Mucosa of stomach (tissue), 1 donor: ENCODE measurements at regions not wholly inside any gene's neighbourhood (a gene's known extent, or its start where the extent isn't known, plus 50 kb on each side); places are given as distances from the start of the nearest gene placed in this dataset.

Source experiments
- H3K27me3 ChIP-seq: one replicate; pipeline ENCODE4 v1.7.0; 2013; ENCODE audit warnings: mild to moderate bottlenecking, low read length; ENCODE audit not compliant: control insufficient read depth, insufficient read depth
- H3K36me3 ChIP-seq: one replicate; pipeline ENCODE4 v1.7.0; 2013; ENCODE audit warnings: low read length; ENCODE audit not compliant: control insufficient read depth, insufficient read depth
- H3K4me1 ChIP-seq: one replicate; pipeline ENCODE4 v1.7.0; 2013; ENCODE audit warnings: mild to moderate bottlenecking, low read length; ENCODE audit not compliant: control insufficient read depth, insufficient read depth
- H3K4me3 ChIP-seq: one replicate; pipeline ENCODE4 v1.7.0; 2013; ENCODE audit warnings: low read length
- H3K9ac ChIP-seq: one replicate; pipeline ENCODE4 v1.7.0; 2013; ENCODE audit warnings: mild to moderate bottlenecking, low read length, moderate library complexity
- H3K9me3 ChIP-seq: one replicate; pipeline ENCODE4 v1.7.0; 2013; ENCODE audit warnings: mild to moderate bottlenecking, low read length, moderate library complexity; ENCODE audit not compliant: control insufficient read depth
- donor health status: Pancreatic carcinoma.

GRCh38 chr12:25424211-25424731 lies 128.8 kb downstream of the LMNTD1 start:
- no peaks in the 10 kb centered on the region for H3K9me3 ChIP-seq
- no peak overlapping the region for H3K9ac ChIP-seq
- no peaks in the 10 kb centered on the region for H3K27me3 ChIP-seq
- H3K36me3 ChIP-seq, result no peaks in the 10 kb centered on the region
- peaks cover 10% of the 10 kb centered on the region for H3K4me1 ChIP-seq
- no peak overlapping the region for H3K4me3 ChIP-seq

DNA sequence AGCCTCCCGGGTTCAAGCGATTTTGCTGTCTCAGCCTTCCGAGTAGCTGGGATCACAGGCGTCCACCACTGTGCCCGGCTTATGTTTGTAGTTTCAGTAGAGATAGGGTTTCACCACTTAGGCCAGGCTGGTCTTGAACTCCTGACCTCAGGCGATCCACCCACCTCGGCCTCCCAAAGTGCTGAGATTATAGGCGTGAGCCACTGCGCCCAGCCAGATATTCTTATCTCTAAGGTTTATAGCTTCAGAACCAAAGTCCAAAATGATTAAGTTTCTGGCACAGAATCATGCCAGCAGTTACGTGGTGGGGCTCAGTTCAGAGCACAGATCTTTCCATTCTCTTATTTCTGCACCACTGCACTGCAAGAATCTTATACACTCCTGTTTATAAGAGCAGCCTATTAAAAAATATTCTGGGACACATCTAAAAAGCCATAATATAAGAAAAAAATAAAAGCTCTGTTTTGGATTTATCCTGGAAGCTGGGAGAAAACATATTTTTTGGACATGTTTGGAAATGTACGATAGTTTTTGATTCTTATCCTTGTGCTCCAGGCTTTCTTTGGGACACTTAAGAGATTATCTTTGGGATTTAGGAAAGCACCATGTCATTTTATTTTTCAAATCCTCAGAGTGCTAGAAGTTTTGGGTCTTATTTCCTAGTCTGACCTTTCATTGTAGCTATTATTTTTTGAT lies 129.6 kb downstream of the LMNTD1 start:
- Histone ChIP-seq H3K4me3 (no peak overlapping the region), H3K36me3 (no peaks in the 10 kb centered on the region), H3K9ac (no peak overlapping the region), H3K27me3 (no peaks in the 10 kb centered on the region), H3K4me1 (peaks cover 10% of the 10 kb centered on the region), H3K9me3 (no peaks in the 10 kb centered on the region)

DNA sequence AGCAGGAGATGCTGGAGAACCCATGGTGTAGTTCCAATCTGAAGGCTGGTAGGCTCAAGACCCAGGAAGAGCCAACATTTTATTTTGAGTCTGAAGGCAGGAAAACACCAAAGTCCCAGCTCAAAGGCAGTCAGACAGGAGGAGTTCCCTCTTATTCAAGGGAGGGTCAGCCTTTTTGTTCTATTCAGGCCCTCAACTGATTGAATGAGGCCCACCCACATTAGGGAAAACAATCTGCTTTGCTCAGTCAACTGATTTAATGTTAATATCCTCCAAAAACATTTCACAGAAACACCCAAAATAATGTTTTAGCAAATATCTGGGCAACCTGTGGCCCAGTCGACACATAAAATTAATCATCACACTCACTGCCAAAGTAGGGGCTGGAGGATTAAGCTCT lies 130.8 kb downstream of the LMNTD1 start:
- no peaks in the 10 kb centered on the region for H3K27me3 ChIP-seq
- no peak overlapping the region for H3K4me3 ChIP-seq
- H3K9me3 ChIP-seq, result no peaks in the 10 kb centered on the region
- no peak overlapping the region for H3K9ac ChIP-seq
- H3K36me3 ChIP-seq, result no peaks in the 10 kb centered on the region
- H3K4me1 ChIP-seq, result peaks cover 10% of the 10 kb centered on the region

GRCh38 chr12:25421651-25422167 lies 131.4 kb downstream of the LMNTD1 start:
- peaks cover 10% of the 10 kb centered on the region for H3K4me1 ChIP-seq
- H3K27me3 ChIP-seq, result no peaks in the 10 kb centered on the region
- no peaks in the 10 kb centered on the region for H3K9me3 ChIP-seq
- no peak overlapping the region for H3K4me3 ChIP-seq
- H3K36me3 ChIP-seq, result no peaks in the 10 kb centered on the region
- H3K9ac ChIP-seq, result no peak overlapping the region

GRCh38 chr12:25420116-25420515 lies 133.0 kb downstream of the LMNTD1 start:
- H3K27me3 ChIP-seq, result no peaks in the 10 kb centered on the region
- H3K4me3 ChIP-seq, result no peak overlapping the region
- peaks cover 10% of the 10 kb centered on the region for H3K4me1 ChIP-seq
- H3K9me3 ChIP-seq, result no peaks in the 10 kb centered on the region
- no peak overlapping the region for H3K9ac ChIP-seq
- H3K36me3 ChIP-seq, result no peaks in the 10 kb centered on the region

DNA sequence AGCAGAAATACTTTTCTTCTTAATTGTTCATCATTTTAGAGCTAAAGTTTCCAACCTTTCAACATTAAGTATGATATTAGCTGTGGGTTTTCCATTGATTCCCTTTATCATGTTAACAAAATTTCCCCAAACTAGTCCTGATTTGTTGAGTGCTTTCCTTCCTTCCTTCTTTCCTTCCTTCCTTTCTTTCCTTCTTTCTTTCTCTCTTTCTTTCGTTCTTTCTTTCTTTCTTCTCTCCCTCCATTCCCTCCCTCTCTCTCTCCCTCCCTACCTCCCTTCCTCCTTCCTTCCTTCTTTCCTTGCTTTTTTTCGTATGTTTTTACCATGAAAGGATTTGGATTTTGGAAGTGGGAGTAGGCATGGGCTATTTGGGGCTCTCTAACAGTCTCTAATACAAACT lies 133.5 kb downstream of the LMNTD1 start:
- Histone ChIP-seq H3K4me1 (peaks cover 10% of the 10 kb centered on the region), H3K4me3 (no peak overlapping the region), H3K9me3 (no peaks in the 10 kb centered on the region), H3K9ac (no peak overlapping the region), H3K27me3 (no peaks in the 10 kb centered on the region), H3K36me3 (no peaks in the 10 kb centered on the region)

DNA sequence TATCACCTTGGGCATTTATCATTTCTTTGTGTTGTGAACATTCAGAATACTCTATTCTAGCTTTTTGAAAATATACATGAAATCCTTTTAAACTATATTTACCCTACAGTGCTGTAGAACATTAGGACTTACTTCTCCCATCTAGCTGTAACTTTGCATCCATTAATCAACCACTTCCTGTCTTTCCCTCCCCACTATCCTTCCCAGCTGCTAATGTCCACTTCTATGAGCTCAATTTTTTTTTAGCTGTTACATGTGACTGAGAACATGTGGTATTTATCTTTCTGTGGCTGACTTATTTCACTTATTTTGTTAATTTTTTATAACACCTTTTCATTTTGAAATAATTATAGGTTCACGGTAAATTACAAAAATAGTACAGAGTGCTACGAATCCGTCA lies 136.0 kb downstream of the LMNTD1 start:
- no peaks in the 10 kb centered on the region for H3K9me3 ChIP-seq
- H3K27me3 ChIP-seq, result peaks cover 1% of the 10 kb centered on the region
- no peak overlapping the region for H3K9ac ChIP-seq
- H3K4me3 ChIP-seq, result no peak overlapping the region
- no peaks in the 10 kb centered on the region for H3K4me1 ChIP-seq
- H3K36me3 ChIP-seq, result no peaks in the 10 kb centered on the region

GRCh38 chr12:25416516-25416915 lies 136.6 kb downstream of the LMNTD1 start:
- no peaks in the 10 kb centered on the region for H3K9me3 ChIP-seq
- peaks cover 3% of the 10 kb centered on the region for H3K27me3 ChIP-seq
- H3K4me1 ChIP-seq, result no peaks in the 10 kb centered on the region
- H3K36me3 ChIP-seq, result no peaks in the 10 kb centered on the region
- no peak overlapping the region for H3K9ac ChIP-seq
- no peak overlapping the region for H3K4me3 ChIP-seq

GRCh38 chr12:25415004-25415403 lies 138.1 kb downstream of the LMNTD1 start:
- Histone ChIP-seq H3K4me3 (no peak overlapping the region), H3K4me1 (no peaks in the 10 kb centered on the region), H3K9me3 (no peaks in the 10 kb centered on the region), H3K9ac (no peak overlapping the region), H3K27me3 (peaks cover 3% of the 10 kb centered on the region), H3K36me3 (no peaks in the 10 kb centered on the region)

GRCh38 chr12:25412735-25413134 lies 140.3 kb downstream of the LMNTD1 start:
- Histone ChIP-seq H3K9ac (no peak overlapping the region), H3K36me3 (no peaks in the 10 kb centered on the region), H3K4me1 (no peaks in the 10 kb centered on the region), H3K27me3 (peaks cover 3% of the 10 kb centered on the region), H3K9me3 (no peaks in the 10 kb centered on the region), H3K4me3 (no peak overlapping the region)

DNA sequence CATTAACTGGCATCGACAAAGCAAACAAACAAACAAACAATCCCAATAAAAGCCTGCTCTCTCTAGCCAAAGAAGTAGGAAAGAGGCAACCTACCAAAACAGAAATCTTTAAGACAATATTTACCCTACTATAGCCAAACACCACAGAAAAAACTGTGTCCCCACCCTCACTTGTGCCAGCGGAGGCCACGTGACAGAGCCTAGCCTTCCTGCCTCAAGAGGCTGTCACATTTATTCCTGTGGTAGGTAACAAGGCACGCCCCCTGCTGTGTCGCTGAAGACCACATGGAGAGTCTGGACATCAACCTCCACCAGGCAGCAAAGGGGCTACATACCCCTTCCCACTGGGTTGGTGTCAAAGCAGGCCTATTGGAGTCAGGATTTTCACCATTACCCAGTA lies 148.1 kb downstream of the LMNTD1 start:
- peaks cover 4% of the 10 kb centered on the region for H3K4me1 ChIP-seq
- H3K9ac ChIP-seq, result no peak overlapping the region
- H3K27me3 ChIP-seq, result no peaks in the 10 kb centered on the region
- no peak overlapping the region for H3K4me3 ChIP-seq
- H3K36me3 ChIP-seq, result no peaks in the 10 kb centered on the region
- H3K9me3 ChIP-seq, result no peaks in the 10 kb centered on the region

DNA sequence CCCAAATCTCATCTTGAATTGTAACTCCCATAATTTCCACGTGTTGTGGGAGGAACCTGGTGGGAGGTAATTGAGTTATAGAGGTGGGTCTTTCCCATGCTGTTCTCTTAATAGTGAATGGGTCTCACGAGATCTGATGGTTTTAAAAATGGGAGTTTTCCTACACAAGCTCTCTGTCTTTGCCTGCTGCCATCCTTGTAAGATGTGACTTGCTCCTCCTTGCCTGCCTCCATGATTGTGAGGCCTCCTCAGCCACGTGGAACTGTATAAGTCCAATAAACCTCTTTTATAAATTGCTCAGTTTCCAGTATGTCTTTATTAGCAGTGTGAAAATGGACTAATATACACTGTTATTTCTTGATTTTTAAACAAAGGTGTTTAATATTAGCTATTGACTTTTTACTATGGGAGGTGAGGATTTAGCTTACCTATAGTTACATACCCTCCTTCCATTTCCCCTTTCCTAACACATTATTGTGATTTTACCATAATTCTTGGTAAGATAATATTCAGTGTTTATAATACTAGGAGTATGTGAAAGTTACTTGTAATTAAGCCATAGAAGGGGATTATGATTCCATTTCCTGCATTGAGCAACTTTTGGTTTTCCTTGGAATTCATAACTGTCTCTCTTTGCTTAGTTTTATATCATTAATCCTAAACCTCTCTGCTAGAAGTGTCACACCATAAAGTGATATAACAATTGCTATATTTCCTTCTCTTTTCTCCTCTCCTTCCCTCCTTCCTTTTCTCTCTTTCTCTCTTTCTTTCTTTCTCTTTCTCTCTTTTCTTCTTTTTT lies 151.0 kb upstream of the KRAS start:
- Histone ChIP-seq H3K9ac (no peak overlapping the region), H3K9me3 (no peaks in the 10 kb centered on the region), H3K27me3 (no peaks in the 10 kb centered on the region), H3K4me3 (no peak overlapping the region), H3K4me1 (peaks cover 4% of the 10 kb centered on the region), H3K36me3 (no peaks in the 10 kb centered on the region)
